ENCODE measurements at regions not wholly inside any gene's neighbourhood (a gene's known extent, or its start where the extent isn't known, plus 50 kb on each side); places are given as distances from the start of the nearest gene placed in this dataset.

GRCh38 chr7:121480058-121480457, 84.0 kb upstream of the FAM3C start:
- no peak for DNase-seq
- Histone ChIP-seq H3K4me3 (ENCODE audit: insufficient read depth, low read depth, low read length) (no peak overlapping the region), H3K23ac (ENCODE audit: low read depth, low read length) (no peak overlapping the region), H3K14ac (replicated peaks; ENCODE audit: low read depth, low read length) (no peak overlapping the region), H3K9ac (ENCODE audit: low read depth, low read length) (no peak overlapping the region), H2BK20ac (ENCODE audit: low read depth, low read length) (no peak overlapping the region), H3K36me3 (ENCODE audit: control insufficient read depth, insufficient read depth, low read length) (no peaks in the 10 kb centered on the region), H3K4me2 (ENCODE audit: low read depth, low read length) (no peak overlapping the region), H2BK15ac (ENCODE audit: low read depth, low read length) (no peak overlapping the region), H4K20me1 (ENCODE audit: insufficient read depth, low read length) (no peaks in the 10 kb centered on the region), H3K56ac (ENCODE audit: extremely low read depth, insufficient read depth, low read length) (no peak overlapping the region), H4K91ac (ENCODE audit: insufficient read depth, low read depth, low read length) (no peak overlapping the region), H3K27ac (ENCODE audit: insufficient read depth, low read length) (no peak overlapping the region), H4K5ac (ENCODE audit: low read depth, low read length) (no peak overlapping the region), H3K9me1 (ENCODE audit: insufficient read depth, low read length) (no peaks in the 10 kb centered on the region), H3K4ac (ENCODE audit: low read depth, low read length) (no peak overlapping the region), H3K9me3 (ENCODE audit: control insufficient read depth, insufficient read depth, low read length) (no peaks in the 10 kb centered on the region), H3K79me1 (ENCODE audit: low read depth in 1 of 2, low read length in 2 of 2) (no peaks in the 10 kb centered on the region), H2AK9ac (replicated peaks; ENCODE audit: low read depth, low read length, poor library complexity) (no peak overlapping the region), H2BK120ac (ENCODE audit: low read depth, low read length) (no peak overlapping the region), H4K8ac (ENCODE audit: low read depth in 2 of 2, low read length in 2 of 2) (no peak overlapping the region), H2AK5ac (ENCODE audit: low read depth, low read length) (no peak overlapping the region), H3K18ac (ENCODE audit: low read depth, low read length) (no peak overlapping the region), H3K4me1 (ENCODE audit: control insufficient read depth, insufficient read depth, low read length) (no peaks in the 10 kb centered on the region; the same call in 1 of the 2 replicates), H3K27me3 (ENCODE audit: control insufficient read depth, insufficient read depth, low read length) (peaks cover 1% of the 10 kb centered on the region; the same call in 1 of the 2 replicates), H2AFZ (replicated peaks; ENCODE audit: low read length, poor library complexity) (no peak overlapping the region), H2BK5ac (ENCODE audit: low read depth, low read length, poor library complexity, severe bottlenecking) (no peak overlapping the region)
- intact Hi-C loops (cut with micrococcal nuclease) (no loop called here), dilution Hi-C loops (cut with HindIII; ENCODE audit: low sequenced_read_pairs, unreplicated experiment) (no loop called here), in situ Hi-C loops (cut with MboI; ENCODE audit: low sequenced_read_pairs) (no loop called here)
- POLR2A ChIA-PET (ENCODE audit: unreplicated experiment) = no interaction called here
- TF ChIP-seq POLR2A (IDR thresholded peaks at IDR 0.05; ENCODE audit: low read depth, low read length) = no peak
- CTCF ChIA-PET = no interaction called here
- no TSS peak for BruUV-seq (replicated peaks)
- no CpG with 5 or more reads among the region's 2 CpGs for WGBS, 2 experiments (ENCODE audit: extremely low coverage in 2 of 2, insufficient read length in 1 of 2)
- ATAC-seq (ENCODE audit: low read depth) = no peak; the same call in 1 of the 2 replicates

All from IMR-90 (cell line).